ENCODE measurements at regions not wholly inside any gene's neighbourhood (a gene's known extent, or its start where the extent isn't known, plus 50 kb on each side); places are given as distances from the start of the nearest gene placed in this dataset.

DNA sequence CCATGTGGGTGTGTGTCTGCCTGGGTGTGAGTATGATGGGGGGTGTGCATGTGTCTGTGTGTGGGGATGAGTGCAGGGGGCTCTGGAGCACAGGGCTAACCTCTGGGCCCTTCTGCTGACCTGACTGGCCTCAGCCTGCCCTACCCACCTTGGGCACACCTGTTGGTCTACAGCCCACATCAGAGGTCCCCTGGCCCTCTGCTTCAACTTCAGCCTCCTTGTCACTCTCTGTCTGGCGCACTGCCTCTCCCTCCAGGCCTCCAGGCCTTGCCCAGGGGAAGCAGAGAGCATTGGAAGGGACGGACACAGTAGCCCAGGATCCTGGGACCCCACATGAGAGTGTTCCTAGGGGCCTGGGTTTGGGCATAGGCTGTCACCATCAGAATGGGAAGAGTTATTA is 115.4 kb downstream of the EFNB1 start:
- WGBS, 2 experiments (ENCODE audit: extremely low coverage in 2 of 2, insufficient read length in 1 of 2), result no CpG with 5 or more reads among the region's 2 CpGs
- Histone ChIP-seq H4K5ac (ENCODE audit: low read depth, low read length) (no peak overlapping the region), H3K9me1 (ENCODE audit: insufficient read depth, low read length) (peaks cover 3% of the 10 kb centered on the region; the same call in 1 of the 2 replicates), H4K20me1 (ENCODE audit: insufficient read depth, low read length) (no peaks in the 10 kb centered on the region), H3K36me3 (ENCODE audit: control insufficient read depth, insufficient read depth, low read length) (no peaks in the 10 kb centered on the region), H3K56ac (ENCODE audit: extremely low read depth, insufficient read depth, low read length) (no peak overlapping the region), H2BK20ac (ENCODE audit: low read depth, low read length) (no peak overlapping the region), H3K79me1 (ENCODE audit: low read depth in 1 of 2, low read length in 2 of 2) (no peaks in the 10 kb centered on the region), H2BK120ac (ENCODE audit: low read depth, low read length) (no peak overlapping the region), H2AK5ac (ENCODE audit: low read depth, low read length) (peak overlapping the region; percentile 21; the same call in 1 of the 2 replicates), H3K23ac (ENCODE audit: low read depth, low read length) (no peak overlapping the region), H3K4me2 (ENCODE audit: low read depth, low read length) (no peak overlapping the region), H3K4ac (ENCODE audit: low read depth, low read length) (no peak overlapping the region), H3K27ac (ENCODE audit: insufficient read depth, low read length) (no peak overlapping the region), H3K14ac (replicated peaks; ENCODE audit: low read depth, low read length) (no peak overlapping the region), H3K9ac (ENCODE audit: low read depth, low read length) (no peak overlapping the region), H4K8ac (ENCODE audit: low read depth in 2 of 2, low read length in 2 of 2) (no peak overlapping the region), H2BK15ac (ENCODE audit: low read depth, low read length) (no peak overlapping the region), H3K27me3 (ENCODE audit: control insufficient read depth, insufficient read depth, low read length) (peaks cover 3% of the 10 kb centered on the region; the same call in 1 of the 2 replicates), H3K4me1 (ENCODE audit: control insufficient read depth, insufficient read depth, low read length) (peaks cover 3% of the 10 kb centered on the region; the same call in 1 of the 2 replicates), H3K9me3 (ENCODE audit: control insufficient read depth, insufficient read depth, low read length) (no peaks in the 10 kb centered on the region), H3K4me3 (ENCODE audit: insufficient read depth, low read depth, low read length) (no peak overlapping the region), H2AK9ac (replicated peaks; ENCODE audit: low read depth, low read length, poor library complexity) (no peak overlapping the region), H2AFZ (replicated peaks; ENCODE audit: low read length, poor library complexity) (no peak overlapping the region), H3K18ac (ENCODE audit: low read depth, low read length) (no peak overlapping the region), H2BK5ac (ENCODE audit: low read depth, low read length, poor library complexity, severe bottlenecking) (no peak overlapping the region), H4K91ac (ENCODE audit: insufficient read depth, low read depth, low read length) (no peak overlapping the region)
- dilution Hi-C loops (cut with HindIII; ENCODE audit: low sequenced_read_pairs, unreplicated experiment), result no loop called here
- in situ Hi-C loops (cut with MboI; ENCODE audit: low sequenced_read_pairs), result no loop called here
- ATAC-seq (ENCODE audit: low read depth), result no peak
- DNase-seq, result no peak
- CTCF ChIA-PET, result no interaction called here
- intact Hi-C loops (cut with micrococcal nuclease), result no loop called here
- TF ChIP-seq CEBPB (IDR thresholded peaks at IDR 0.05; ENCODE audit: low read depth, low read length) (no peak), SMC3 (IDR thresholded peaks at IDR 0.05; ENCODE audit: low read depth, low read length) (no peak)
- TF ChIP-seq, protein P1, sequence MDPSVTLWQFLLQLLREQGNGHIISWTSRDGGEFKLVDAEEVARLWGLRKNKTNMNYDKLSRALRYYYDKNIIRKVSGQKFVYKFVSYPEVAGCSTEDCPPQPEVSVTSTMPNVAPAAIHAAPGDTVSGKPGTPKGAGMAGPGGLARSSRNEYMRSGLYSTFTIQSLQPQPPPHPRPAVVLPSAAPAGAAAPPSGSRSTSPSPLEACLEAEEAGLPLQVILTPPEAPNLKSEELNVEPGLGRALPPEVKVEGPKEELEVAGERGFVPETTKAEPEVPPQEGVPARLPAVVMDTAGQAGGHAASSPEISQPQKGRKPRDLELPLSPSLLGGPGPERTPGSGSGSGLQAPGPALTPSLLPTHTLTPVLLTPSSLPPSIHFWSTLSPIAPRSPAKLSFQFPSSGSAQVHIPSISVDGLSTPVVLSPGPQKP (IDR thresholded peaks at IDR 0.05; ENCODE audit: borderline replicate concordance, low read depth, low read length), result no peak
- POLR2A ChIA-PET (ENCODE audit: unreplicated experiment), result no interaction called here
- BruUV-seq (replicated peaks), result no TSS peak

Data from IMR-90 (cell line).